ENCODE measurements at regions not wholly inside any gene's neighbourhood (a gene's known extent, or its start where the extent isn't known, plus 50 kb on each side); places are given as distances from the start of the nearest gene placed in this dataset.

GRCh38 chr2:150153646-150154307 is 333.7 kb downstream of the RND3 start:
- no peak for DNase-seq

DNA sequence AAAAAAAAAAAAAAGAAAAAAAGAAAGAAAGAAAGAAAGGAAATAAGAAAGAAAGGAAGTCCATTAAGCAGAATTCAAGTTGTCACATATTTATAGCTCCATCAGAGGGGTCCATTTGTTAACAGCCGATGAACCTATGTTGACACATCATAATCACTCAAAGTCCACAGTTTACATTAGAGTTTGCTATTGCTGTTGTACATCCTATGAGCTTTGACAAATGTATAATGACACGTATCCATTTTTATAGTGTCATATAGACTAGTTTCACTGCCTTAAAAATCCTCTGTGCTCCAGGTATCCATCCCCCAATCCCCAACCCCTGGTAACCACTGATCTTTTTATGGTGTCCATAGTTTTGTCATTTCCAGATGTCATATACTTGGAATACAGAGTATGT is 335.2 kb downstream of the RND3 start:
- DNase-seq: no peak

- no peak for DNase-seq
Observed at GRCh38 chr2:150150144-150150543, 337.3 kb downstream of the RND3 start.

DNA sequence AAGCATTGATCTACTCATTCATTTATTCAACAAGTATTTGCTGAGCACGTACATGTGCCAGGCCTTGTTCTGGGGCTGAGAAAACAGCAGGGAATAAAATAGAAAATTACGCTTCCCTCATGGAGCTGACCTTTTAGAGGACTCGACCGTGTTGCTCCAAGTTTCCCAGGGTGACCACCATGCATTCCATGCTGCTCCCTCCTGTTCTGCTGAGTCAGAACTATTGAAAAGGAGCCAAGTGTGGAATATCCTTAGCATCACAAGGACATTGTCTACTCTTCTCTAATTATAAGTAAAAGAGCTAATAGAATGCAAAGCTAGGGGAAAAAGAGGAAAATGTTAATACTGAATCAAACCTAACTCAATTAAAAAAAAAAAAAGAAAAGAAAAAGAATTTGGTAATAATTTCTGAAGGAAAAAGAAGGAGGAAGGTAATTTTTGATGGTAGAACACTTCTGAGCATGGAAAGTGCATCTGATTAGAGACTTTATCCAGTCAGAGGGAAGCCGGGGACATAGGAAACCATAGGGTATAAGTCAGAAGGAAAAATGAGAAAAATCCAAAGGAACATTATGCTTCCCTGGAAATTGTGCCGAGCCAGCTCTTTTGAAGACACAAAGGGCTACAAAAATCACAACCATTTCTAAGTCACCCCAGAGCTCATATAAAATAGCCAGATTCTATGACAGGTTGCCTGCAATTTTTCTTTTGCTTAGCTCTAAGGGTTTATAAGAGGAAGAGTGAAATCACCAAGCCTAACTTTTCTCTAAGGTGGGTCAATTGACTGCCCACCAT is 339.4 kb downstream of the RND3 start:
- no peak for DNase-seq

GRCh38 chr2:150146879-150147278 is 340.6 kb downstream of the RND3 start:
- DNase-seq: no peak

DNA sequence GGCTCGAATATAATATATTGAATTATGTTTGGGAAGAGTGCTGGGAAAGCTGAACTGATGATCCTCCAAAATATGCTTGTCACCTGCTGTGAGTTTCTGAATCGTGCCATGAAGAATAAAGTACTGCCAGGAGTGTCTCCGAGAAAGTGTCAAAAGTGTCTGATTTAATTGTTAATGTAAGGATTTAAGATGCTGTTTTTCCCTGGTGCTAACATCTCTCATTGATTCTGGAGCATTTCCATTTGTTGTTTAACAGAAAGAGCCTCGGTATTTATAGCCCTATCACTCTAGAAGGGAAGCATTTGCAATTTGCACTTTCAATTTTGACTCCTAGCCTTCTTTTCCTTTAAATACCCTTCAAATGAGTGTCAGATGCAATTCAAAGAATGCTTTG is 342.2 kb downstream of the RND3 start:
- DNase-seq: no peak

GRCh38 chr2:150144546-150145298 is 342.7 kb downstream of the RND3 start:
- DNase-seq: no peak

DNA sequence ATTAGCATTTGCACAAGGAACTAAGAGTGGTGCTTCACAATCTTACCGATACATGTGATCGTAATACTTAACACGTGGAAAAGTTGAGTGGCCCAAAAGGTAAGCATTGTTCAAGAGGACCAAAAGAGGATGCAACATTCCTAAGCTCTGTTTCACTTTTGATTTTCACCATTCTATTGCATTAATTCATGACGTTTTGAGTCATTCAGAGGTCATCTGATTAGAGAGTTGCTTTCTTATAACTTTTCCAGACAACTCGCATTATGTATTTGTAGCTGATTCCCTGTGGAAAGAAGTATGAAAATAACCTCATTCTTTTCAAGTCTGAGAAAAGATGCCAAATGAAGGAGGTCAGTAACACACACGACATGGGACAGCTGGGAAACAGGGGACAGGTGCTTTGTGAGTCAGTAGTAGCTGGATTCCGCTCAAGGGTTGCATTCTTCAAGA is 344.4 kb downstream of the RND3 start:
- DNase-seq: no peak

DNA sequence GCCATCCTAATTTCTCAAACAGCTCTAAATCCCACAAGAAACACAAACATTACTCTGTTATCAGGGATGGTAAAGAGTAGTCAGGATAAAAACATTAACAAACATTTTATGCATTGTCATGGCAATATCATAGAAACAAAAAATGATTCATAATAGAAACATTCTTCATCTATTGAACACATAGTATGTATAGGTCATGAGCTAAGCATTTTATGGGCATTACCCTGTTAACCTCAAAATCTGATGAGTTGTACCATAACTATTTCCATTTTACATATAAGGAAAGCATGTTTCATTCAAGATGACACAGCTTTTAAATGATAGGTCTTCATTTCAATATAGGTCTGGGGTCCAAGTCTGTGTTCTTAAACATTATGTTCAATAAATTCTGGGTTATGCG is 344.9 kb downstream of the RND3 start:
- DNase-seq: no peak

DNA sequence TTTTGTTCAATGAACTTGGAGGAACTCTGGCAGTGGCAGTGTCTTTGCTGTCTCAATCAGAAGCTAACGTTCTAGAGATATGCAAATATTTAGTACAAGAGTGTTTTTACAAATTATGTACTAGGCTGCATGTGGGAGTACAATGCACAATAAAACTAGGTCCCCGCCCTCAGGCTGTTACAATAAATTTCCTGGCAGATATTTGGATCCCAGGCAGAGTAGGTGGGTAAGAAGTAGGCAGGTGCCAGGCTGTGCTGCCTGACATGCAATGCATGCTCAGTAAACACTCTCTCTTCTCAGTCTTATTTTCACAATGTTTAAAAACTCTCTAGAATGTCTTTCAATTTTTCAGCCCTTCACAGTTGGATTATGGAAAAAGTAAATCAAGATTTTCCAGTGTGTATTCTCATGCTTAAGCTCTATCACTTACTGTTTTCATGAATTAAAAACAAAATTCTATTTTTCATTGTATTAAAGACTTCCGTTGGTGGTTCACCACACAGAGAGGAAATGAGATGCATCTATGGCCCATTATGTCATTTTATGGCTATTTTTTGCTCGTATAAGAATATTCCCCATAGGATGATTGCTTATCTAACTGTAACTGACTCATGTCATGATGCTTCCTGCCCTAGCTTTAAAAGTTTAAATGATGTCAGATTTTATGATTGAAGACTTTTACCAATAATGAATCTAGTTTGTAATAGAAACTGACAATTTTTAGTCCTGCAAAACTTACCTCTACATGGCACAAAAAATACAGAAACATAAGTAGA is 346.1 kb downstream of the RND3 start:
- no peak for DNase-seq

GRCh38 chr2:150140777-150141176 is 346.7 kb downstream of the RND3 start:
- DNase-seq: no peak

DNA sequence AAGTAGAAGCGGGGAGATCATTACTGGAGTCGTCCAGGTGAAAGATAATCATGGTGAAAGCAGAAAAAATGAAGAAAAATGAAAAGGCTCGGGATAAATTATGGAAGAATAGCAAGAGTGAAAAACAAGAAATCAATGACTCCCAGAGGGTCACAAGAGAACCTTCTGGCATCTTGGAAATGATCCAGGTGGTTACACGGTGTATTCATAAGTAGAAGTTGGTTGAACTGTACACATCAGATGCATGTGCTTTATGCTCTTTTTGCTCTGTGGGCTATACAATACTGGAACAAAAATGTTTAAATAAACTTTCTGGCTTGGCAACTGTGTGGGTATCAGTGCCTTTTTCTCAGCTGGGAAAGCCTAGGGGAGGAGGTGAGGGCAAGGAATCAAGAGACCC is 348.9 kb downstream of the RND3 start:
- no peak for DNase-seq

GRCh38 chr2:150137338-150138069 is 350.0 kb downstream of the RND3 start:
- no peak for DNase-seq

- DNase-seq: no peak
Observed at GRCh38 chr2:150136893-150137292, 350.6 kb downstream of the RND3 start.

- DNase-seq: no peak
Observed at GRCh38 chr2:150136401-150136800, 351.1 kb downstream of the RND3 start.

- no peak for DNase-seq
Observed at GRCh38 chr2:150135223-150135883, 352.1 kb downstream of the RND3 start.

DNA sequence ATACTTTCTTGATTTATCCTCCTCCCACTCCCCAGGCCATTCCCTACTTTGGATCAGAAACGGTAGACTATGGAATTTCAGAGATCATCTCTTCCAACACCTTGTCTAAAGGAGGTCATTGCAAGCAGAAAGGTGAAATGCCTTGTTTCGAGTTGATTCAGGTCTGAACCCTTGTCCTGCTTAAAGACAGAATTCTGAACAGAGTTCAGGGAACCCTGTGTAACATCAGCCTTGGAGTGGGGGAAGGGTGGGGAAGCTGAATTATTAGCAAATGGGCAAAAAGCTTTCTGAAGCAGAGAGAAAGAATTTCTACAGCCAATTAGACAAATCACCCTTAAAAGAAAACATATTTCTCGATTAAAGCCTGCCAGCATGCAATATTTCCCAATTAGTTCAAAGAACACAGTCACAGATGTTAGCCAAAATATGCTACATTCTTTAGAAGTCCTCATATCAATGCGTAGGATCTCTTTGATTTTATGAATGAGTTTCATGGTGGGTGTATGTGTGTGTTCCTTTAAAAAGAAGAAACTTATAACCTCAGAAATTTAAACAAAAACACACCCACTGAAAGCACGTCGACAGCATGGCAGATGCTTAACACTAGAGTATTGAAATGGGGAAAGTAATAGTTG is 353.1 kb downstream of the RND3 start:
- no peak for DNase-seq

DNA sequence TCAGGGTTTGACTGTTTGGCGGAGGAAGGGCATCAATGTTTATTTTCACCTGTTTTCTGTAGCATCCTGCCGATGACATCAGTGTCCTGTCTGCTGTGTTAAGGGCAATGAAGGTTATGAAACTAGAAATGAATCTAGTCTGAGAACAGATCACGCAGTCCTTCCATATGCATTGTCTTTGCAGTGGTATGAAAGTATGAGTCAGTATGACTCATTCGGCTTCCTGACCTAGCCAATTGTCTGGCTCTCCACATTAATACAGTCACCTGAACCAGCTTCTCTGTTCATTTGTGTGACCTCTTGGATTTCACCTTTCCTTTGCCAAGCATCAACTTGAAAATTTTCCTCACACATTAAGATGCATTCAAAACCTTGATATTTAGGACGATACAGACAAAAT is 353.8 kb downstream of the RND3 start:
- DNase-seq: no peak

GRCh38 chr2:150129921-150130575 is 357.4 kb downstream of the RND3 start:
- no peak for DNase-seq

- DNase-seq: no peak
Observed at GRCh38 chr2:150127995-150128394, 359.5 kb downstream of the RND3 start.

Measured in GOT3 (cell line).